Muscle of leg (tissue), 3 donors: ENCODE measurements at regions not wholly inside any gene's neighbourhood (a gene's known extent, or its start where the extent isn't known, plus 50 kb on each side); places are given as distances from the start of the nearest gene placed in this dataset.

ENCODE experiments used
- DNase-seq: peaks from one replicate; pipeline ENCODE4 v3.0.0; 2013
- H3K27ac ChIP-seq: one replicate; pipeline ENCODE4 v1.5.1; 2013; ENCODE audit warnings: mild to moderate bottlenecking, low read length, control low read depth
- H3K27me3 ChIP-seq: one replicate; pipeline ENCODE4 v1.6.1; 2013; ENCODE audit warnings: low read length; ENCODE audit not compliant: control insufficient read depth, insufficient read depth
- H3K36me3 ChIP-seq: one replicate; pipeline ENCODE4 v1.6.1; 2013; ENCODE audit warnings: low read length; ENCODE audit not compliant: control insufficient read depth, insufficient read depth
- H3K4me1 ChIP-seq: one replicate; pipeline ENCODE4 v1.6.1; 2013; ENCODE audit warnings: low read length; ENCODE audit not compliant: control insufficient read depth, insufficient read depth
- H3K4me3 ChIP-seq: one replicate; pipeline ENCODE4 v1.5.1; 2013; ENCODE audit warnings: low read length, control low read depth
- H3K9me3 ChIP-seq: replicated peaks from 2 replicates; pipeline ENCODE4 v1.6.1; 2013; ENCODE audit warnings: low read depth, low read length; ENCODE audit not compliant: control insufficient read depth
- WGBS: methylation state at CpG from one replicate; pipeline ENCODE4 v1.1.5; 2013; ENCODE audit warnings: missing lambda C conversion rate; ENCODE audit not compliant: insufficient coverage; 5-methylcytosine and 5-hydroxymethylcytosine counted together

GRCh38 chr1:164250365-164250764, 308.6 kb upstream of the PBX1 start:
- no peaks in the 10 kb centered on the region for H3K27me3 ChIP-seq
- no peak for DNase-seq
- no peaks in the 10 kb centered on the region for H3K4me1 ChIP-seq
- peaks cover 4% of the 10 kb centered on the region for H3K9me3 ChIP-seq
- H3K4me3 ChIP-seq, result no peak overlapping the region
- no peaks in the 10 kb centered on the region for H3K36me3 ChIP-seq
- no peak overlapping the region for H3K27ac ChIP-seq

DNA sequence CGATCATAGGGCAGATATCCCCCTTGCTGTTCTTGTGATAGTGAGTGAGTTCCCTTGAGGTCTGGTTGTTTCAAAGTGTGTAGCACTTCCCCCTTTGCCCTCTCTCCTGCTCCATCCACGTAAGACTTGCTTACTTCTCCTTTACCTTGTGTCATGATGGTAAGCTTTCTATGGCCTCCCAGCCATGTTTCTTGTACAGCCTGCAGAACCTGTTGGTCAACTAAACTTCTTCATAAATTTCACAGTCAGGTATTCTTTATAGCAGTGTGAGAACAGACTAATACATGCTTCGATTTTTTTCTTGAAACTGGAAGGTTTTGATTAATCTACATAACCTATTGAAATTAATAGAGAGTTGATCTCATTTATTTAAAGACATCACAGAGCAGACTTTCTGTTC, 302.5 kb upstream of the PBX1 start:
- no CpG with 5 or more reads among the region's 3 CpGs for WGBS
- no peak for DNase-seq

GRCh38 chr1:164261691-164262240, 297.2 kb upstream of the PBX1 start:
- DNase-seq, result no peak
- Histone ChIP-seq H3K36me3 (no peaks in the 10 kb centered on the region), H3K4me1 (no peaks in the 10 kb centered on the region), H3K9me3 (no peaks in the 10 kb centered on the region), H3K27me3 (no peaks in the 10 kb centered on the region), H3K4me3 (no peak overlapping the region), H3K27ac (no peak overlapping the region)
- no CpG with 5 or more reads among the region's 2 CpGs for WGBS

More for the DNA sequence above, 302.5 kb upstream of the PBX1 start:
- Histone ChIP-seq H3K27me3 (no peaks in the 10 kb centered on the region), H3K4me1 (no peaks in the 10 kb centered on the region), H3K36me3 (no peaks in the 10 kb centered on the region), H3K27ac (no peak overlapping the region), H3K4me3 (no peak overlapping the region), H3K9me3 (peaks cover 4% of the 10 kb centered on the region)

GRCh38 chr1:164263540-164263939, 295.4 kb upstream of the PBX1 start:
- Histone ChIP-seq H3K9me3 (no peaks in the 10 kb centered on the region), H3K27ac (no peak overlapping the region), H3K4me3 (no peak overlapping the region), H3K36me3 (no peaks in the 10 kb centered on the region), H3K27me3 (no peaks in the 10 kb centered on the region), H3K4me1 (no peaks in the 10 kb centered on the region)
- no CpG with 5 or more reads among the region's 3 CpGs for WGBS
- no peak for DNase-seq

GRCh38 chr1:164265232-164265631, 293.8 kb upstream of the PBX1 start:
- Histone ChIP-seq H3K27ac (no peak overlapping the region), H3K9me3 (no peaks in the 10 kb centered on the region), H3K27me3 (no peaks in the 10 kb centered on the region), H3K36me3 (no peaks in the 10 kb centered on the region), H3K4me1 (no peaks in the 10 kb centered on the region), H3K4me3 (no peak overlapping the region)
- peak; percentile 17 for DNase-seq
- no CpG with 5 or more reads among the region's 2 CpGs for WGBS

- H3K9me3 ChIP-seq, result no peaks in the 10 kb centered on the region
- H3K27me3 ChIP-seq, result no peaks in the 10 kb centered on the region
- no peaks in the 10 kb centered on the region for H3K36me3 ChIP-seq
- H3K4me3 ChIP-seq, result no peak overlapping the region
- no peaks in the 10 kb centered on the region for H3K4me1 ChIP-seq
- H3K27ac ChIP-seq, result no peak overlapping the region
- DNase-seq, result no peak
These were observed 286.8 kb upstream of the PBX1 start for GRCh38 chr1:164272156-164272555.

DNA sequence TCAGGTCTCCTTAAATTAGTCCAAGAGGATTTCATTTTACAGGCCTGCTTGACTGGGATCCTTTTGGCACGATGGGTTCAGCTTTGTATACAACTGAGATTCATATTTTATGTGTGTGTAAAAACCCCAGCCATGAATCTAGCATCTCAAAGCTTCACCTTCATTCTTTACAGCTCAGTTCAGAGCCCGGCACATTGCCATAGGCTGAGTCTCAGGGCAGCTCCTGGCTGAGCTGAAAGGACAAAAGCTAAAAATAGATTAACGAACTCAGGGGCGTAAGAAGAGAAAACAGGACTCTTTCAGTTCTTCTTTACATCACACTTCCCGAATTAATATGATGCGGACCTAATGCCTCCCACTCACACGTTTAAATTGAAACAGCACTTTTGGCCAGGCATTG, 262.8 kb upstream of the PBX1 start:
- no peak for DNase-seq
- Histone ChIP-seq H3K36me3 (no peaks in the 10 kb centered on the region), H3K4me1 (no peaks in the 10 kb centered on the region), H3K9me3 (no peaks in the 10 kb centered on the region), H3K27me3 (no peaks in the 10 kb centered on the region), H3K4me3 (no peak overlapping the region), H3K27ac (no peak overlapping the region)
- 60% methylated on average over 3 of the region's 7 CpGs for WGBS

DNA sequence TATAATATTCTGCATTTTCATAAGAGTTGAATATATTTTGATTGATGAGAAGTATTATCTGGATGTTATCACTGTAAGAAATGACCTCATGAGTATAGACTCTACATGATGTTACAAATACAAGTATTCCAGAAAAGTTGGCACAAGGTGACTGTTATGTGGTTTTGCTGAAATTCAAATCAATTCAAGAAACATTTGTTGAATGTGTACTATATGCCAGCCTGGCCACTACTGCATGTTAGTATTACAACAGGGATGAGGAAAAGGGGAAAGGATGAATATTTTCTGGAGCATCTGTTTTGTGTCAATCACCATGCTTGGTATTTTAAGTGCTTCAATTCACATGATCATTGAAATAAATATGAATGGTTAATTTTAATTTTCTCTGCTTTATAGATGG, 250.9 kb upstream of the PBX1 start:
- Histone ChIP-seq H3K4me3 (no peak overlapping the region), H3K36me3 (no peaks in the 10 kb centered on the region), H3K27me3 (no peaks in the 10 kb centered on the region), H3K4me1 (no peaks in the 10 kb centered on the region), H3K27ac (no peak overlapping the region), H3K9me3 (no peaks in the 10 kb centered on the region)
- DNase-seq, result no peak

GRCh38 chr1:164310166-164310565, 248.8 kb upstream of the PBX1 start:
- Histone ChIP-seq H3K4me1 (no peaks in the 10 kb centered on the region), H3K9me3 (no peaks in the 10 kb centered on the region), H3K27ac (no peak overlapping the region), H3K4me3 (no peak overlapping the region), H3K36me3 (no peaks in the 10 kb centered on the region), H3K27me3 (no peaks in the 10 kb centered on the region)
- no peak for DNase-seq
- WGBS, result no CpG with 5 or more reads among the region's 3 CpGs

DNA sequence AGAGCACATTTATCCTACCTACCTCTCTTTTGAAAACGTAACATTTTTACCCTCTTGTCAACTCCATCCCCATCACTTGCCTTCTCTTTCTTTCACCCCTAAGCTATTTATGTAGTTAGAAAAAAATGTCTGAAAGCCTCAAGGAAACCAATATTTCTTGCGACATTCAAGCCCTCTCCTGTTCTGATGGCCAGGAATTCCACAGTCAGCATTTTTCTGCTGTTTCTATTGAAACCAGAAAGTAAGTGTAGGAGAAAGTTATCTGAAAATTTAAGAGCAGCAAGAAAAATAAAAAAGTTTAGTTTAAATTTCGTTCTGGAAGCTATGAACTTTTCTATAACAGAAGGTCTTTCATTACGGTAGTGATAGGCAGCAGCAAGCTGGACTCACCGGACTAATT, 247.6 kb upstream of the PBX1 start:
- WGBS, result no CpG with 5 or more reads among the region's 5 CpGs

More for the DNA sequence above, 247.6 kb upstream of the PBX1 start:
- H3K27me3 ChIP-seq, result no peaks in the 10 kb centered on the region
- H3K4me3 ChIP-seq, result no peak overlapping the region
- no peak for DNase-seq
- no peaks in the 10 kb centered on the region for H3K4me1 ChIP-seq
- H3K36me3 ChIP-seq, result no peaks in the 10 kb centered on the region
- no peaks in the 10 kb centered on the region for H3K9me3 ChIP-seq
- no peak overlapping the region for H3K27ac ChIP-seq
